Ovary (tissue), 7 donors: ENCODE measurements at regions not wholly inside any gene's neighbourhood (a gene's known extent, or its start where the extent isn't known, plus 50 kb on each side); places are given as distances from the start of the nearest gene placed in this dataset.

ENCODE experiments used
- DNase-seq, 5 donors: peaks; one replicate each; pipeline ENCODE4 v3.0.0-alpha.2; 2019 to 2020
- H3K27ac ChIP-seq, 2 donors: fragments of 200-600 bp; one replicate each; pipeline versions ENCODE4 v1.5.1 to v1.8.0; 2019 to 2022
- H3K27me3 ChIP-seq: fragments of 200-600 bp; one replicate; pipeline ENCODE4 v1.8.0; 2022
- H3K36me3 ChIP-seq: fragments of 200-600 bp; sonication (generic); one replicate; pipeline ENCODE4 v1.5.1; 2019
- H3K4me1 ChIP-seq: one replicate; pipeline ENCODE4 v1.8.1; 2013; ENCODE audit warnings: mild to moderate bottlenecking, moderate library complexity; ENCODE audit not compliant: insufficient read depth
- H3K4me3 ChIP-seq: fragments of 200-600 bp; sonication (generic); one replicate; pipeline ENCODE4 v1.5.1; 2017
- H3K9me3 ChIP-seq, 2 donors: fragments of 200-600 bp in 1 of 2; sonication (generic) in 1 of 2; one replicate each; pipeline versions ENCODE4 v1.5.1 to v1.8.1; 2013 to 2019; ENCODE audit warnings: mild to moderate bottlenecking in 1 of 2, moderate library complexity in 1 of 2
- EP300 ChIP-seq: sonication (generic); formaldehyde crosslinking; IDR thresholded peaks from one replicate; pipeline ENCODE4 v1.6.1; 2017; ENCODE audit warnings: antibody characterized with exemption
- POLR2A ChIP-seq: fragments of 450-650 bp; IDR thresholded peaks from one replicate; pipeline ENCODE4 v1.6.1; 2017; ENCODE audit warnings: antibody characterized with exemption, mild to moderate bottlenecking, moderate library complexity
- whole genome bisulfite sequencing, 3 donors: extraction: QIAGEN DNeasy Blood & Tissue Kit in 1 of 3; methylation state at CpG; one replicate each; pipeline versions ENCODE4 v1.1.5 to v1.1.7; 2013 to 2017; 5-methylcytosine and 5-hydroxymethylcytosine counted together
- intact Hi-C, 4 donors: fragments of 100-400 bp; cut with DNase I; formaldehyde crosslinking; loops; one replicate each; pipeline versions ENCODE4 v1.11.0 to v1.15.1; 2022 to 2023
- TF ChIP-seq, protein P1 (sequence below), 3 donors: fragments of 450-650 bp in 2 of 3; fragments of 200-600 bp in 1 of 3; IDR thresholded peaks; one replicate each; pipeline versions ENCODE4 v1.5.1 to v1.8.0; 2016 to 2022; ENCODE audit warnings: antibody characterized with exemption in 3 of 3, mild to moderate bottlenecking in 1 of 3
- donor health status: DM: no; HTN: no; CAD: no; lungs with moderate emphysema.
- donor health status: DM: no; HTN: no; CAD: no.
- donor health status: Bipolar disorder and iron deficiency.
- donor health status: DM: no; HTN: no; CAD: no.
- donor health status: DM: yes; HTN: yes; CAD: no.

DNA sequence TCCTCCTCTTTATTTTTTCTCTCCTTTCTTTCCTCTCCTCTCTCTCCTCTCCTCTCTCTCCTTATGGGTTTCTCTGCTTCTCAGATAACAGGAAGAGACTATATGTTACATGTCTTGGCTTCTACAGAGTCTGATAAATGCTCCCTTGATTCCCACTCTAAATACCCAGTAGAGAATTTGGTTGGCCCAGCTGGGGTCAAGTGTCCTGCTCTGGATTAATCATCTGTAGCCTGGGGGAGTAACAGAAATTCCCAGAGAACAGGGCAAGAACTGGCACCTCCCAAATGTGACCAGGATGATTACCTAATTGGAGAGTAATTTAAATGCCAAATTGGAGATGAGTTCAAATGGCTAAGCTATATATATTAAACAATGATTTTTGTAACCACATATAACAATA lies 146.1 kb upstream of the LMO4 start:
- Histone ChIP-seq H3K4me1 (no peaks in the 10 kb centered on the region), H3K27me3 (no peaks in the 10 kb centered on the region), H3K4me3 (no peak overlapping the region), H3K9me3 (no peaks in the 10 kb centered on the region), H3K36me3 (no peaks in the 10 kb centered on the region), H3K27ac (no peak overlapping the region)
- TF ChIP-seq, protein P1, sequence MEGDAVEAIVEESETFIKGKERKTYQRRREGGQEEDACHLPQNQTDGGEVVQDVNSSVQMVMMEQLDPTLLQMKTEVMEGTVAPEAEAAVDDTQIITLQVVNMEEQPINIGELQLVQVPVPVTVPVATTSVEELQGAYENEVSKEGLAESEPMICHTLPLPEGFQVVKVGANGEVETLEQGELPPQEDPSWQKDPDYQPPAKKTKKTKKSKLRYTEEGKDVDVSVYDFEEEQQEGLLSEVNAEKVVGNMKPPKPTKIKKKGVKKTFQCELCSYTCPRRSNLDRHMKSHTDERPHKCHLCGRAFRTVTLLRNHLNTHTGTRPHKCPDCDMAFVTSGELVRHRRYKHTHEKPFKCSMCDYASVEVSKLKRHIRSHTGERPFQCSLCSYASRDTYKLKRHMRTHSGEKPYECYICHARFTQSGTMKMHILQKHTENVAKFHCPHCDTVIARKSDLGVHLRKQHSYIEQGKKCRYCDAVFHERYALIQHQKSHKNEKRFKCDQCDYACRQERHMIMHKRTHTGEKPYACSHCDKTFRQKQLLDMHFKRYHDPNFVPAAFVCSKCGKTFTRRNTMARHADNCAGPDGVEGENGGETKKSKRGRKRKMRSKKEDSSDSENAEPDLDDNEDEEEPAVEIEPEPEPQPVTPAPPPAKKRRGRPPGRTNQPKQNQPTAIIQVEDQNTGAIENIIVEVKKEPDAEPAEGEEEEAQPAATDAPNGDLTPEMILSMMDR (IDR thresholded peaks at IDR 0.05), result no peak
- TF ChIP-seq POLR2A (no peak), EP300 (no peak)
- no peak for DNase-seq
- intact Hi-C loops, result loop anchor here in 1 of 4 donors (10.0 kb wide), 1 partner anchor 838 kb away; no protein-coding TSS in a partner anchor

DNA sequence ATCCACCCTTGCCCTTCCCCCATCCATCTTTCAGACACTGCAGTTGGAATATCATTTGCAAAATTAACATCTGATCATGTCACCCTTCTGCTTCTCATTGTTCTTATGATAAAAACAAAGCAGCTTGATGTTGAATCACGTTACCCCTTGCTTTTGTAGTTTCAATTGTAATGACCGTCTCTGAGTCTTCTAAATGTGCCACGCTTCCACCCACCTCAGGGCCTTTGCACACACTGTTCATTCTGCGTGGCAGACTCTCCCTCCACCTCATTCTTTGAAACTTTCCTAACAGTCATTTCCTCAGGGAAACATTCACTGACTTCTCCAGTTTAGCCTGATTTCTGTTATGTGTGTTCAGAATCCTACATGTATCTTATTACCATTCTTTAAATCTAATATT lies 143.6 kb upstream of the LMO4 start:
- TF ChIP-seq, protein P1 (IDR thresholded peaks at IDR 0.05), result no peak
- no peak for TF ChIP-seq EP300
- no peak for TF ChIP-seq POLR2A
- Histone ChIP-seq H3K4me3 (no peak overlapping the region), H3K27ac (no peak overlapping the region), H3K27me3 (no peaks in the 10 kb centered on the region), H3K4me1 (no peaks in the 10 kb centered on the region), H3K36me3 (no peaks in the 10 kb centered on the region), H3K9me3 (no peaks in the 10 kb centered on the region)
- 88 to 91% (median 91%) methylated on average over 4 of the region's 4 CpGs for WGBS, 3 donors
- intact Hi-C loops, result loop anchor here in 2 of 4 donors (5.0 to 10.0 kb wide), 2 partner anchors 840 to 1553 kb away; no protein-coding TSS in a partner anchor
- DNase-seq, result no peak

DNA sequence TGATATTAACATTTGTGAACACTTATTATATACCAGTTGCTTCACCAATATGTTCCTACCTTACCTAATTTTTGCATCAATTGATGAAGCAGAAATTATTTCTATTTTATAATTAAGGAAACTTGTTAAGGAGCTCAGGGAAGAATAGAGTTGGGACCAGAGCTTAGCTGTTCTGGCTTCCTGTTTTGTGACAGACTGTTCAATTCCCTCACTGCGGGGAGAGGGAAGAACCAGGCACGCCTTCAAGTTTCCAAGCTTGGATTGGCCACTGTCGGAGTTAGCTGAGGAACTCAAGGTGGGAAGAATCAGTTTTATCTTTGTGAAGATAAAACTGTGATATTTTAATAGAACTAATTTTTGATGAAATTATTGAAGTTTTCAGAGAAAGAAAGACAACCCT lies 142.3 kb upstream of the LMO4 start:
- Histone ChIP-seq H3K9me3 (no peaks in the 10 kb centered on the region), H3K27ac (no peak overlapping the region), H3K4me3 (no peak overlapping the region), H3K4me1 (no peaks in the 10 kb centered on the region), H3K27me3 (no peaks in the 10 kb centered on the region), H3K36me3 (no peaks in the 10 kb centered on the region)
- TF ChIP-seq EP300, result no peak
- TF ChIP-seq, protein P1 (IDR thresholded peaks at IDR 0.05), result no peak
- TF ChIP-seq POLR2A, result no peak
- 67 to 71% (median 70%) methylated on average over 3 of the region's 3 CpGs for WGBS, 3 donors
- no peak for DNase-seq
- intact Hi-C loops, result loop anchor here in 2 of 4 donors (5.0 to 10.0 kb wide), 2 partner anchors 842 to 1554 kb away; no protein-coding TSS in a partner anchor

DNA sequence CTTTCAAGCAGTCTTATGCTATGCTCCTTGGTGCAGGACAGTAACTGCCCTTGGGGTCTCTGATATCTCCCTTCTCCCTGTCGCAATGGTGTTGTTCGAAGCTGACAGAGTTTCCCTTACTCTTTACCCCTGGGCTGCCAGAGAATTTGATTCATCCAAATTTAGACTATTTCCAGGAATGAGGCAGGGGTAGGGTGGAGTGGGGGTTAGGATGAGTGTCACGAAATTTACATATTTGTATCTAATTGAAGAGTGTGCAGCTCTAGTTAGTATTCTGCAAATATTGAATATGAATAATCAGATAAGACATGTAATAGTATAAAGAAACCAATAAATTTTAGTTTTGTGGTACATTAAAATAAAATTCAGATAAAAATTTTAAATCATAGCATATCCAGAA lies 140.0 kb upstream of the LMO4 start:
- TF ChIP-seq EP300 (no peak), POLR2A (no peak)
- TF ChIP-seq, protein P1 (IDR thresholded peaks at IDR 0.05), result no peak
- 68 to 78% (median 69%) methylated on average over 3 of the region's 3 CpGs for WGBS, 3 donors
- intact Hi-C loops, result loop anchor here in 2 of 4 donors (5.0 to 10.0 kb wide), 2 partner anchors 844 to 1556 kb away; no protein-coding TSS in a partner anchor
- H3K4me1 ChIP-seq, result no peaks in the 10 kb centered on the region
- H3K36me3 ChIP-seq, result no peaks in the 10 kb centered on the region
- H3K4me3 ChIP-seq, result no peak overlapping the region
- DNase-seq, result no peak
- H3K9me3 ChIP-seq, result no peaks in the 10 kb centered on the region
- H3K27me3 ChIP-seq, result no peaks in the 10 kb centered on the region
- H3K27ac ChIP-seq, result no peak overlapping the region
